ENCODE measurements at regions not wholly inside any gene's neighbourhood (a gene's known extent, or its start where the extent isn't known, plus 50 kb on each side); places are given as distances from the start of the nearest gene placed in this dataset.

DNA sequence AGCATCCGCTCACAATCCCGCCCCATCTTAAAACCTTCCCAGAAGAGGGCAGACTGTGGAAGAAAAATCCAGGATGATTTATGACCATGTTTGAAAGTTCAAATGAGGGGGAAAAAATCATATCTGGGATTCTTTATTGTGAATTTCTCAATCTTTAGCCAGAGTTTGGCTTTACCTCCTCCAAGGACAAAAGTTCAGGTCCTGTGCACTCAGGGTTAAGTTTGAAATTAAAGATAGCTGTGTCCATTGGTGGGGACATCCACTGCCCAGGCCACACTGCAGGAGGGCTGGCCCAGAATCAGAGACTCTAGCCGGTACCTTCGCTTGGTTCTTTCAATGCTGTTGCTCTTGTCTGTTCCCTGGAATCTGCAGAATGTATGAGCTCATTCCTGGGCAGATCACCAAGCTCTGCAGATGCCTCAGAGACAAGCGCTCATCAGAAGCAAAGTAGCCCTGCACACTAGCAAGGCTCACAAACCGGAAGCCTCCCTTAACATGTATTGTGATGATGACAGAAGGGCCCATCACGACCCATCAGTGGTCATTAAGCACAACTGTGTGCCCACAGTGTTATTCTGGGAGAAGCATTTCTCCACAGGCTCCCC lies 375.3 kb upstream of the KLHL29 start:
- ChIA-PET CTCF (no interaction called here), POLR2A (no interaction called here), RAD21 (ENCODE audit: low non-redundant PET in 1 of 2, low total read pairs in 2 of 2, uncharacterized antibody in 2 of 2, unreplicated experiment in 2 of 2) (no interaction called here)
- Histone ChIP-seq H3K9me3 (ENCODE audit: control insufficient read depth in 1 of 2, insufficient read depth in 1 of 2, low read depth in 1 of 2, low read length in 2 of 2) (no peaks in the 10 kb centered on the region), H3K27me3 (ENCODE audit: insufficient read depth, low read length) (peaks cover 3% of the 10 kb centered on the region; the same call in 1 of the 2 replicates), H3K9me2 (ENCODE audit: insufficient read depth) (no peaks in the 10 kb centered on the region), H3K4me3 (replicated peaks in 1 of 2; ENCODE audit: low read depth in 1 of 2, low read length in 2 of 2) (no peak overlapping the region), H3K9ac (ENCODE audit: low read length) (no peak overlapping the region), H3K4me1 (ENCODE audit: control insufficient read depth in 1 of 2, insufficient read depth in 2 of 2, low read length in 2 of 2) (no peaks in the 10 kb centered on the region), H3K4me2 (ENCODE audit: low read length) (no peak overlapping the region), H3K36me3 (ENCODE audit: control insufficient read depth in 1 of 2, insufficient read depth in 2 of 2, low read length in 2 of 2) (no peaks in the 10 kb centered on the region), H3K27ac (ENCODE audit: low read depth, low read length) (no peak overlapping the region), H4K20me1 (ENCODE audit: insufficient read depth) (no peaks in the 10 kb centered on the region), H3K79me2 (ENCODE audit: insufficient read depth, low read length) (no peaks in the 10 kb centered on the region), H2AFZ (ENCODE audit: low read depth, low read length, poor library complexity, severe bottlenecking) (no peak overlapping the region)
- intact Hi-C loops (cut with micrococcal nuclease), result no loop called here
- BruUV-seq (replicated peaks), result no TSS peak
- no peak for TF ChIP-seq ELF1 (IDR thresholded peaks at IDR 0.05; ENCODE audit: borderline replicate concordance, low read depth)
- TF ChIP-seq, protein P1, sequence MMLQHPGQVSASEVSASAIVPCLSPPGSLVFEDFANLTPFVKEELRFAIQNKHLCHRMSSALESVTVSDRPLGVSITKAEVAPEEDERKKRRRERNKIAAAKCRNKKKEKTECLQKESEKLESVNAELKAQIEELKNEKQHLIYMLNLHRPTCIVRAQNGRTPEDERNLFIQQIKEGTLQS (IDR thresholded peaks at IDR 0.05), result no peak
- TF ChIP-seq JUND (IDR thresholded peaks at IDR 0.05), result no peak
- TF ChIP-seq EZH2 (IDR thresholded peaks at IDR 0.05), result no peak
- no peak for TF ChIP-seq SIN3A (IDR thresholded peaks at IDR 0.05; ENCODE audit: low read depth)
- TF ChIP-seq, protein P2, sequence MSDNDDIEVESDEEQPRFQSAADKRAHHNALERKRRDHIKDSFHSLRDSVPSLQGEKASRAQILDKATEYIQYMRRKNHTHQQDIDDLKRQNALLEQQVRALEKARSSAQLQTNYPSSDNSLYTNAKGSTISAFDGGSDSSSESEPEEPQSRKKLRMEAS (IDR thresholded peaks at IDR 0.05), result no peak
- no peak for TF ChIP-seq ZFX (IDR thresholded peaks at IDR 0.05)
- TF ChIP-seq SP1 (IDR thresholded peaks at IDR 0.05; ENCODE audit: low read depth), result no peak
- TF ChIP-seq, protein P3, sequence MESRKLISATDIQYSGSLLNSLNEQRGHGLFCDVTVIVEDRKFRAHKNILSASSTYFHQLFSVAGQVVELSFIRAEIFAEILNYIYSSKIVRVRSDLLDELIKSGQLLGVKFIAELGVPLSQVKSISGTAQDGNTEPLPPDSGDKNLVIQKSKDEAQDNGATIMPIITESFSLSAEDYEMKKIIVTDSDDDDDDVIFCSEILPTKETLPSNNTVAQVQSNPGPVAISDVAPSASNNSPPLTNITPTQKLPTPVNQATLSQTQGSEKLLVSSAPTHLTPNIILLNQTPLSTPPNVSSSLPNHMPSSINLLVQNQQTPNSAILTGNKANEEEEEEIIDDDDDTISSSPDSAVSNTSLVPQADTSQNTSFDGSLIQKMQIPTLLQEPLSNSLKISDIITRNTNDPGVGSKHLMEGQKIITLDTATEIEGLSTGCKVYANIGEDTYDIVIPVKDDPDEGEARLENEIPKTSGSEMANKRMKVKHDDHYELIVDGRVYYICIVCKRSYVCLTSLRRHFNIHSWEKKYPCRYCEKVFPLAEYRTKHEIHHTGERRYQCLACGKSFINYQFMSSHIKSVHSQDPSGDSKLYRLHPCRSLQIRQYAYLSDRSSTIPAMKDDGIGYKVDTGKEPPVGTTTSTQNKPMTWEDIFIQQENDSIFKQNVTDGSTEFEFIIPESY (IDR thresholded peaks at IDR 0.05; ENCODE audit: extremely low read depth, insufficient replicate concordance, low read length), result no peak
- TF ChIP-seq, protein P4, sequence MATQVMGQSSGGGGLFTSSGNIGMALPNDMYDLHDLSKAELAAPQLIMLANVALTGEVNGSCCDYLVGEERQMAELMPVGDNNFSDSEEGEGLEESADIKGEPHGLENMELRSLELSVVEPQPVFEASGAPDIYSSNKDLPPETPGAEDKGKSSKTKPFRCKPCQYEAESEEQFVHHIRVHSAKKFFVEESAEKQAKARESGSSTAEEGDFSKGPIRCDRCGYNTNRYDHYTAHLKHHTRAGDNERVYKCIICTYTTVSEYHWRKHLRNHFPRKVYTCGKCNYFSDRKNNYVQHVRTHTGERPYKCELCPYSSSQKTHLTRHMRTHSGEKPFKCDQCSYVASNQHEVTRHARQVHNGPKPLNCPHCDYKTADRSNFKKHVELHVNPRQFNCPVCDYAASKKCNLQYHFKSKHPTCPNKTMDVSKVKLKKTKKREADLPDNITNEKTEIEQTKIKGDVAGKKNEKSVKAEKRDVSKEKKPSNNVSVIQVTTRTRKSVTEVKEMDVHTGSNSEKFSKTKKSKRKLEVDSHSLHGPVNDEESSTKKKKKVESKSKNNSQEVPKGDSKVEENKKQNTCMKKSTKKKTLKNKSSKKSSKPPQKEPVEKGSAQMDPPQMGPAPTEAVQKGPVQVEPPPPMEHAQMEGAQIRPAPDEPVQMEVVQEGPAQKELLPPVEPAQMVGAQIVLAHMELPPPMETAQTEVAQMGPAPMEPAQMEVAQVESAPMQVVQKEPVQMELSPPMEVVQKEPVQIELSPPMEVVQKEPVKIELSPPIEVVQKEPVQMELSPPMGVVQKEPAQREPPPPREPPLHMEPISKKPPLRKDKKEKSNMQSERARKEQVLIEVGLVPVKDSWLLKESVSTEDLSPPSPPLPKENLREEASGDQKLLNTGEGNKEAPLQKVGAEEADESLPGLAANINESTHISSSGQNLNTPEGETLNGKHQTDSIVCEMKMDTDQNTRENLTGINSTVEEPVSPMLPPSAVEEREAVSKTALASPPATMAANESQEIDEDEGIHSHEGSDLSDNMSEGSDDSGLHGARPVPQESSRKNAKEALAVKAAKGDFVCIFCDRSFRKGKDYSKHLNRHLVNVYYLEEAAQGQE (IDR thresholded peaks at IDR 0.05; ENCODE audit: low read depth), result no peak
- DNase-seq (ENCODE audit: low read depth, low spot score) (no peak), ATAC-seq (no peak)
